GM18868 (cell line): ENCODE measurements at regions not wholly inside any gene's neighbourhood (a gene's known extent, or its start where the extent isn't known, plus 50 kb on each side); places are given as distances from the start of the nearest gene placed in this dataset.

Experiments used
- ATAC-seq: cut with Tn5 transposase; IDR thresholded peaks from one replicate; pipeline ENCODE4 v1.9.1; 2021; ENCODE audit warnings: mild to moderate bottlenecking, moderate library complexity; ENCODE audit not compliant: unreplicated experiment

- no peak for ATAC-seq
Measured at GRCh38 chr11:109553284-109553683, 131.3 kb downstream of the C11orf87 start.

DNA sequence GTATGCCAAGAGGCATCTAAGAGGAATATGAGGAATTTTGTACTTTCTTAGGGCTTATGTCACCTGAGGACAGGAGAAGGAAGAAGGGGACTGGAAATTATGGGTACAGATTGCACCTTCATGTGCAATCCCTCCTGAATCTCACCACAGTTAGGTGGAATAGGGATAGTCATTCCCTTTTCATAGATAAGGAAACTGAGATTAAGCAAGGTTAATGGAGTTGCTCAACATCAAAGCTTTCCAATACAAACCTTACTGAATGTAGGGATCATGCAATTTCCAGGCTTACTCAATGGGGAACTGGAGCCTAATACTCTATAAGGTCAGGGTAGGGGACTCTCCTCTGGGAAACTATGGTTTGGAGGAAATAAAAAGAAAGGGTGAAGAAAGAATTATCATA is 133.0 kb downstream of the C11orf87 start:
- ATAC-seq: no peak

- no peak for ATAC-seq
Measured at GRCh38 chr11:109564241-109564640, 142.3 kb downstream of the C11orf87 start.

- no peak for ATAC-seq
Measured at GRCh38 chr11:109582470-109582869, 160.5 kb downstream of the C11orf87 start.

- ATAC-seq: no peak
Measured at GRCh38 chr11:109584001-109584972, 162.3 kb downstream of the C11orf87 start.

DNA sequence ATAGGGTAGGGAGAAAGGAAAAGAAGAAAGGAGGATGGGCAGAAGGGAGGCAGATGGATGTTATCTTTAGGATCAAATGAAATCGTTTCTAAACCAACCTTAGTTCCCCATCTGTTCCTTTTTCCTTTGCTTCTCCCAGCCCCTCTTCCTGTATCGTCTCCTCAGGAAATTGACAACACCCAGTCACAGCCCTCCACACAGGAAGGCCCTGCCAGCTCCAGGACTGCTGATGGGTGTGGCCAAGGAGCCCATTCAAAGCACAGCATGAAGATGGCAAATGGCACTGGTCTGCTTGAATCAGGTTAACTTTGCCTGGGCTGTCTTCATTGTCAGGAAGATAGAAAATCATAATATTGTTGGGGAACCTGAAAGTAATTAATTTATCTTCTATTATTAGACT is 164.8 kb downstream of the C11orf87 start:
- no peak for ATAC-seq

GRCh38 chr11:109590782-109591181 is 168.8 kb downstream of the C11orf87 start:
- ATAC-seq: no peak

DNA sequence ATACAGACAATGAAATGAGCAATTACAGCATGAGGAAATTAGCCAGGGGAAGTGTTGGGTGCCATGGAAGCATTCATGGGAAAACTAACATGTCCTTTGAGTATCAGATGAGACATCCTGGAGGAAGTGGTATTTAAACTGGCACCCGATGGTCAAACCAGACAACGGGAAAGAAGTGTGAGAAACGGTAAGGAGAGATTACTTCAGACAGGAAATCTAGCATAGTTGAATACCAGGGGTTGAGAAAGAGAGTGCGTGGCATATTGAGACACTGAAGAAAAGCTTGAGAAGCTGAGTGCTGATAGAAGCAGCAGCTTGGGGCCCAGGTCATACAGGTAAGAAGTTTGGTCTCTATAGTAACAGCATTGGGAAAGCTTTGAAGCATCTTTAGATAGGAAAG is 175.3 kb downstream of the C11orf87 start:
- no peak for ATAC-seq

- no peak for ATAC-seq
Measured at GRCh38 chr11:109604481-109605400, 182.8 kb downstream of the C11orf87 start.

DNA sequence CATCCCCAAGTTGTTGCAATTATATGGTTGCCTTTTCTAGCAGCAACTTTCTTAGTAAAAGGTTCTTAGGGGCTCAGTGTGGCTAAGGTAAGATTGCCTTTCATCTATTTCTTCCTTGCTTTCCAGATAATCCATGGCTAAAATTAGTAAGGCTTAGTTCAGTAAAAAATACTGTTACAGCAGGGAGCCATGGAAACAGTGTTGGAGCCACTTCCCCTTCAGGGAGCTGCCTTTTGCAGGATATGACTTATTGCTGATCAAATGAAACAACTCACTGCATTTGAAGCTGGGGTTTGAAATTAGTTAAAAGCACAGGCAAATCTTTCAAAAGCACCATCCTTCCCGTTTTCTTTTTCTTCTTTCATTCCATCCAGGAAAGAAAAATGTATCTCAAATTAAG is 184.3 kb downstream of the C11orf87 start:
- ATAC-seq: no peak

DNA sequence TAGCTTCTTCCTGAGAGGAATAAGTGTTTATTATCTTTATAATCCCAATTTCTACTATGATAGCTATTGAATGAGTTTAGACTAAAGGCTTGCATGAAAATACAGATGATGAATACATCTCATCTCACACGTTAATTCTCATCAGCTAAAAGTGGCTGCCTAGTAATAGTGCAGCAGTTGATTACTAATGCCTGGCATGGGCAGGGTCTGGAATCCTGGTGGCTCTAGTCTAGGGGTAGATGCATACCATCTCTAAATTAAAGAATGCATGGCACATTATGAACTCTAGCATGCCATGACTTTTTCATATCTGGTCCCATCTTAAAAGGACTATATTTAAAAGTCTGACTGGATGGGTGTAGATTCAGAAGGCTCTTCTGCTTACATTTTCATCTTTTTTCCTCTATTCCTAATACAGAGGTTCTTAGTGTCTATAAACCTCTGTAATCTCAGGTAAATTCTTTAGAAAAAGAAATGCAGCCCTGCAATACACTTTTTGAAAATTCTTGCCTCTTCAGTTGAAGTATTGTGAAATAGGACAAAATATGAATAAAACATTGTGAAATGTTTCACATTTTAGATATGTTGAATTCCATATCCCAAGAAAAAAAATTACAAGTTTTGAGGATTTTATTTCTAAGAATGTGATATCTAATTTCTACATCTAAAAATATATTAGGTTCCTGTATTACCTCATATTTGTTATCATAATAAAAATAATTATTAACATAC is 187.6 kb downstream of the C11orf87 start:
- ATAC-seq: no peak

- ATAC-seq: no peak
Measured at GRCh38 chr11:109612496-109612895, 190.5 kb downstream of the C11orf87 start.

GRCh38 chr11:109619498-109619897 is 197.5 kb downstream of the C11orf87 start:
- no peak for ATAC-seq

DNA sequence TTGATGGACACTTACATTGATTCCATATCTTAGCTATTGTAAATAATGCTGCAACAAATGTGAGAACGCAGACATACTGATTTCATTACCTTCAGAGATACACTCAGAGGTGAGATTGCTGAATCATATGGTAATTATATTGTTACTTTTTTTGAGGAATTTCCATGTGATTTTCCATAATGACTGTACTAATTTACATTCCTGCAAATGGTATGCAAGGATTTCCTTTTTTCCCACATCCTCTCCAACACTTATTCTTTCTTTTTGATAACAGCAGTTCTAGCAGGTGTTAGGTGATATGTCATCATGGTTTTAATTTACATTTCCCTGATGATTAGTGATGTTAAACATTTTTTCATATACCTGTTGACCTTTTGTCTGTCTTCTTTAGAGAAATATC is 207.7 kb downstream of the C11orf87 start:
- no peak for ATAC-seq

DNA sequence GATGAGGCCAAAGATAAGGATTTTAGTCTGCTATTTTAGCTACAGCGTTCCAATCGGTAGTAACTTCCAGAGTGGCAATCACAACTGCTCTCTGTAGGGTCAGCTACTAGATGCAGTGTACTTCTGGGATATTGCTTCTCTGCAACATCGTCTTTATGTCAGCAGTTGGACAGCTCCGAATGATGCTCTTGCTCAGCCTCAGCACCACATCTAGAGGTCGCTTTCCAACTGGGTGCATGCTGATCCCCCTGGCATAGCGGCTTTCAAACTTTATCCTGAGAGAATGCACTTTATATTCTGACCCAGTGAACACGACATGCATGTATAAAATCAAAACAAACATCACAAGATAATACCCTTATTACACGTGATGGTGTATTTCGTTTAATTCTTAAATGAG is 219.6 kb downstream of the C11orf87 start:
- ATAC-seq: no peak

- ATAC-seq: no peak
Measured at GRCh38 chr11:109644152-109644551, 222.2 kb downstream of the C11orf87 start.

GRCh38 chr11:109648804-109649203 is 226.8 kb downstream of the C11orf87 start:
- ATAC-seq: no peak

- ATAC-seq: no peak
Measured at GRCh38 chr11:109654091-109654490, 232.1 kb downstream of the C11orf87 start.

DNA sequence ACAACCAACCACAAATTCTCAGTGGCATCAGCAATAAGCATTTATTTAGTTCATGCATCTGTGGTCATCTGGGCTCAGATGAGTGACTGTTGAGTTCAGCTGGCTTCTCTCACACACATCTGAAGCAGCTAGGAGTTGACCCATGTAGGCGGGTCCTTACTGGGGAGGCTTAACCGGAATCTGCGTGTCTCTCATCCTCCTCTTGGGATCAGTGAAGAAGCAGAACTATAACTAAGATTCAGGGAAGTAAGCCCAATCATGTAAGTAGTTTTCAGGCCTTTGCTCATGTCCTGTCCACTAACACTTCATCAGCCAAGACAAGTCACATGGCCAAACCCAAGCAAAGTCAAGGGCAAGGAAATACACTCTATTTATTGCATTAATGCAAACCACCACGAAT is 236.2 kb downstream of the C11orf87 start:
- ATAC-seq: no peak

DNA sequence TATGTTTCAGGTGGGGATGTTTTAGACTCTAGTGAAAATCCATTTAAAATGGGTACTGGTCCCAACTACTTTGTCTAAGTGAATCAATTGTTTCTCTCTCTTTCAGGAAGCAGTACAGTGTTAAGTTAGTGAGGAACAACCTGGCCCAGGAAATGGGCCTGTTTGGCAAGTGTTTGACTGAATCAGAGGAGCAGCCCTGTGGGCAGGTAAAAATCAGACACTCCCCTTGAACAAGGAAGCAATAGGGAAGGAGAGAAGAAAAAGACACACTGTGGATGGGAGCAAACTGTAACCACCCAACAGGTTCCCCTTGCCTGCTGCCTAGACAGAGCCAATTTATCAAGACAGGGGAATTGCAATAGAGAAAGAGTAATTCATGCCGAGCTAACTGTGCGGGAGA is 245.7 kb downstream of the C11orf87 start:
- no peak for ATAC-seq
